HG02759 (cell line): ENCODE measurements at regions not wholly inside any gene's neighbourhood (a gene's known extent, or its start where the extent isn't known, plus 50 kb on each side); places are given as distances from the start of the nearest gene placed in this dataset.

Experiments
- ATAC-seq: cut with Tn5 transposase; IDR thresholded peaks from one replicate; pipeline ENCODE4 v1.9.1; 2021; ENCODE audit warnings: mild to moderate bottlenecking, moderate library complexity; ENCODE audit not compliant: unreplicated experiment

DNA sequence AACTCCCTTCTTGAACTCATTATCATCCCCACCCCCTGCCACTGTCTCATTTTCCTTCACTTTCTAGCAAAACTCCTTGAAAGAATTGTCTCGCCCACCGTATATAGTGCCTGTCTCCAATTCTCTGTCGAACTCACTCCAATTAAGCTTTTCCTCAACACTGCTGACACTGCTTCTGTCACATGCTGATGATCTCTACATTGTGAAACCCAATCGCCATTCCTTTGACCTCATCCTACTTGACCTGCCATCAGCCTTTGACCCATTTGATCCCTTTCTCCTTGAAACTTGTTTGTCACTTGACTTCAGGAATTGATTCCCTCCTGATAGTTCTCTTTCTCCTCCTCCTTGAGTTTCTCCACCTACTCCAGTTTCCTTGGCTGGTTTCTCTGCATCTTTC, 54.8 kb downstream of the CCDC71L start:
- ATAC-seq: no peak

DNA sequence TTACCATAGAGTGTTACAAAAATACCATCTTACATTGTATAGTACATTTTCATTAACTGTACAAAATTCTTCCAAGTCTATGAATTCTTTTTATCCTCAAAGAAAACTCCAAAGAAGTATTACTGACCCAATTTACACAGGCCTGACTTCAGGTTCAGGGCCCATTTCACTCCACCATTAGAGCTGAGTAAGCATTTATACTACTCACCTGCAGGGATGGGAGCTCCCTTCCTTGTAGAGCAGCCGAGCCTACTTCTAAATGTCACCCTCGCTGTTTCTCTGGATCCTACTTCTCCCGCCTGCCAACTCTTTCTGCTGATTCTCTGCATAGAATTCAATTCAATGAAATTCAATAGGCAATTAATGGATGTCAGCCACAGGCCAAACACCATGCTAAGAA, 56.0 kb downstream of the CCDC71L start:
- no peak for ATAC-seq

DNA sequence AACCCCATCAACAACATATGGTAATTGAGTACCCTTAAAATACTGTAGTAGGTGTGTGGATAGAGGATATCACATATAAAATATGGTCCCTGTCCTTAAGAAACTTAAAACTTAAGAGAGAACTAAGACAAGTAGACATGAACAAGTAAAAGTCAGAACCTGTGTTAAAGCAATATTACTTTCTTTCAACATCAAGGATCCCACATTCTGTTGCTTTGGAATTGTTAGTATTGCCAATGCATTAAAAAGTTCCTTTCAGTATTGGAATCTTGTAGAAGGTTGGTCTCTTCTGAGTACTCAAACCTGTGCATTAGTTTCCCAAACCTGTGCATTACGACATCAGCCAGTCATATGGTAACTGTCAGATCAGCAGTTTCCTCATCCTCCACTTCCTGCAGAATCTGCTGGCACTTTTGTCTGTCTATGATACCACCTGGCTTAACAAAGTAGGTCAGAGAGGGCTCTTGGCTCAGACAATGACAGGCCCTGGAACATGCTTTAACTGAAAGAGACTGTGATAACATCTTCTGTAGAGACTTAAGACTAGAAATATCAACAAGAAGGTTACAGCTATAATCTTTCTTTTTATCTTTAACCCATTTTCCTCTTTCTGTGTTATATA, 56.5 kb downstream of the CCDC71L start:
- no peak for ATAC-seq

DNA sequence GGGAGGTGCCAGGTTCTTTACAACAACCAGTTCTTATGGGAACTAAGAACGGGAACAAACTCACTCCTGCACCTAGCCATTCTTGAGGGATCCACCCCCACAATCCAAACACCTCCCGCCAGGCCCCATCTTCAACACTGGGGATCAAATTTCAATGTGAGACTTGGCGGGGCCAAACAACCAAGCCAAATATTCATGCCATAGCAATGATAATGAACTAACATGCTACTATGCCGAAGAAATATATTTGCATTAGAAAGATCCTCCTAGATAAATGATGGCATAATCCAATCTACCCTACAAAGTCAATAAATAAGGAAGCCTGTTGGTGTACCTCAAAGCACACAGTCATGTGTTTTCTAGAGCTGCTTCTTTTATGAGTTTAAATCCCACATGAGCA, 57.6 kb downstream of the CCDC71L start:
- no peak for ATAC-seq

DNA sequence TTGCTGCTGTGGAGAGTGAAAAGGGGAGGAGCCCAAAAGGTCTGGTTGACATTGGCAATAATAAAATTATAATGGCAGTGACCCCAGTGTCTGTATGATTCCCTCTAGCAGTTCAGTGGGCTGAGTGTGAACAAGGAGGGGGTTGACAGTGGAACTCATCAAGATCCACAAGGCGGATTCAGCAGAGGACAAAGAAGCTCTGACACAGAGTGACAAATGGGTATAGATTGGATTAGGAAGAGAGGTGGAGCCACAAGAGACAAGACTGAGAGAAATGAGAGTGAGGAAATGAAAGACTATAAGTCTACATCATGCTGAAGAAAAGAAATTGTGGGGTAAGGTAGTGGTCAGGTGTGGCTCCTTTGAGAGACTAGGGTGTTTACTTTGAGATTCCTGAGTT, 58.9 kb downstream of the CCDC71L start:
- no peak for ATAC-seq

DNA sequence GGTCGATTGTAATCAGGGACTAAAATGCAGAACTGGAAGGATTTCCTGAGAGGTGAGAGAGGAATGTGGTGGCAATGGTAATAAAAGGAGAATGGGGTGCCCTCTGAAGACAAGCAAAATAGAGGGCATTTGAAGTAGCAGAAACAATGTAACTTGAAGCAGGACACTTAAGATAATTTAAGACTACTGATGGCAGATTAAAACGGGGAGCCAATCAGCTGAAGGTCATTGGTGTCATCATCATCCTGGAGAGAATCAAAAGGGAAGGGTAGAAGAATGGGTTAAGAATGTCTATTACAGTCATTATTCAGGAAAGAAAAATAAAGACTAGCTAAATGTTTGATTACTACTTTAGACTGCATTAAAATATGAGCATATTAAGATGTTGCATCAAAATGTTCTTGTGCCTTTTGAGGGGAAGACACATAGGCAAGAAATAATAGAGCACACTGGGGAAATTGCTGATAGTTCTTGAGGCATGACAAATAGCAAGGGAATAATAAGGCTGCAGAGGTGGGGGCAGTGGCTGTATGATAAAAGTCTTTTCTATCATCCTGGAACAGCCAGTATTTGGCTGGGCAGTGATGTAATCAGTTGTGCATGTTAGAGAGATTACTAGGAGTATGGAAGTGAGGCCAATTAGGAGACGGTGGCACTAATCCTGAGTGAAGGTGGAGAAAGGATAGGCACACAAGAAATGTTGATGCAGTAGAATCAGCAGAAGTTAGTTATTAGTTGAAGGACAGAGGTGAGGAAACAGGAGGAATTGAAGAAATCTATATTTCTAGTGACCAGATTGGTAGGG, 60.2 kb downstream of the CCDC71L start:
- ATAC-seq: no peak

DNA sequence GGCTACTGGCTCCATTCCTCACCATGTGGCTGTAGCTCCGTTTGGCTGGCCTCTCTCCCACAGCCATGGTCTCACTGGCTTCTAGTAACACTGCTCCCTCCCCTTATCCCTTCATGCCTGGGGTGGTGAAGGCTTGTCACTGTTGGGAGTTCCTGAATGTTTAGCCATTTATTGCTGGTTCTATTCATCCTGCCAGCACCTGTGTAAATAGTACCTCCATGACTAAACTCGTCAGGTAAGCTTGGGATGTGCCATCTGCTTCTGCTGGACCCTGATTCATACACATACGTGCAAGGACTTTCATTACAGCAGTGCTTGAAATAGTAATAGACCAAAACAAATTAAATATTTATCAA, 61.6 kb downstream of the CCDC71L start:
- ATAC-seq: no peak

DNA sequence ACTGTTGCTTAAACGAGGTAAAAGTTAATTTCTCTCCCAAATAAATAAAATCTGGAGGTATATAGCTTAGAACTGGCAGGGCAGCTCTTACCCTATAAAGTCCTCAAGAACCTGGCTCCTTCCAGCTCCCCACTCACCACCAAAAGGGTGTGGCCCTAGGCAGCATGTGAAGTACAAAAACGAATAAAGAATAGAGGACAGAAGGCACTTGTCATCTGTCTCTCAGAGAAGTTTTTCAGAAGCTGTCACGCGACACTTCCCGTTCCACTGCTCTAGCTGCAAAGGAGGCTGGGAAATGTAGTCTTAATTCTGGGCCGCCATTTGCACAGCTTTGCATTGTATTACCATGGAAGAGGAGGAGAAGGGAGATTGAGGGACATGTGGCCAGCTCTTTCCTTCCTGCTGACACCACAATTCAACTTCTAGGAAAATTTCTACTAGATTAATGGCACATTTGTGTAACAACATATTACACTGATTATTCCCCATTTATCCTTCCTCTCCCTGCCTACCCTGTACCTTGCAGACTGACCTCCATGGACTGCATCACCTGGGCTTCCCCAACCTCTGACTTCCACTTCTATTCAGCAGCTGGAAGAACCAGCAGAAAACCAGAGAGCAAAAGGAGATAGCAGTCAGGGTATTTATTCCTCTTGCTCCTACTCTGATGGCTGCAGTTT, 62.2 kb downstream of the CCDC71L start:
- ATAC-seq: peak; percentile 99

DNA sequence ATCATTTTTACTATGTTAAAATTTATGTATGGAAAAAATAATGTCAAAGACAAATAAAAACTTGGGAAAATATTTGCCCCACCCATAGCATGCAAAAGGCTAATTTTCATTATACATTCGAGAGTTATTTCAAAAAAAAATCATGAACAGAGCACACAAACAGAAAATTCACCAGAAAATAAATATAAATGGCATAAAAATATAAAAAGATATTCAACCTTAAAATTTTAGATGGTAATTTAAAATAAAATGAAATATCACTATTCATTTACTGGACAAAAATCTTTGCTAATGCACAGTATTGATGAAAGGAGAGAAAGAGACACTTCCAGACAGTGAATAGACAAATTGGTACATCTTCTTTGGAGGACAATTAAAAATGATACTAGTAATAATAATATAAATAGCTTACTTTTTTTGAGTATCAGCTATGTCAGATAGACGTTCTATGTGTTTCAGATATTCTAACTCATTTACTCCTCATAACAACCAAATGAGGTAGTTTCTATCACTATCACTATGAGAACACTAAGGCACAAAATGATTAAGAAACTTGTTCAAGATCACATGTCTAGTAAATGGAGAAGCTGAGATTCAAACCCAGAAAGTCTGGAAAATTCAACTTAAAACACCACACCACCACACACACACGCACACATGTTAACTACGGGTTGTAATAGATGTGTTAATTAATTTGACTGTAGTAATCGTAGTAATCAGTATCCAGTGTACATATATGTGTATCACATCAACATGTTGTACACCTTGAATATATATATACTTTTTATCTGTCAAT, 63.0 kb downstream of the CCDC71L start:
- ATAC-seq: no peak

DNA sequence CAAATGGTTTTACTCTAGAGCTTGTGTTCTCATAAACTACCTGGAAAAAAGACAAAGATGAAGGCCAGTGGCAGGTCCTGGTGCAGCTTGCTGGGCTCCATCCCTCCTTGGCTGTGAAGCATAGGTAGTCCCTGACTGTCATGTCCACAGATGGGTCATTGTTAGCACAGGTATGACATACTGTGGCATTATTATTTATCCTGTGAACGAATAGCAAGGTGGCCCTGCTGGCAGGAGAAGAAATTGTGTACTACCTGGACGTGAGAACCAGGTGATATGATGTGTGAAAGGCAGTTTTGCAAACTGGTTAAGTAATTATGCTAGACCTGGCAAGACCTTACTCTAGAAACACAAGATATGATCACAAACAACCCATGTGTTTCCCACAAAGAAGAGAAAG, 63.9 kb downstream of the CCDC71L start:
- no peak for ATAC-seq

DNA sequence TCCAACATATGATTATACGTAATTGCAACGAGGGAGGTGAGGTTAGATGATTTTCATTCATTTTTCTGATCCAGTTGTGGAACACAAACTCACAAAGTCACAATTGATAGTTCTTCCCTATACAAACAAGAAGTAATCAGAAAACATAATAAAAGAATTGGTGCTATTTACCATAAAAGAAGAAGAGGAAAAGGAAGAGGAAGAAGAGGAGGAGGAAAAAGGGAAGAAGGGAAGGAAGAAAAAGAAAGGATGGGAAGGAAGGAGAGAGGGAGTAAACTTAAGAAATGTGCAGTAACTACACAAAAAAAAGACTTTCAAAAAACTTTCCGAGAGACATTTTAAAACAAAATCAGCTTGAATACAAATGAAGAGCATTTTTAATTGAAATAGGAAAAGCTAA, 65.0 kb downstream of the CCDC71L start:
- no peak for ATAC-seq

DNA sequence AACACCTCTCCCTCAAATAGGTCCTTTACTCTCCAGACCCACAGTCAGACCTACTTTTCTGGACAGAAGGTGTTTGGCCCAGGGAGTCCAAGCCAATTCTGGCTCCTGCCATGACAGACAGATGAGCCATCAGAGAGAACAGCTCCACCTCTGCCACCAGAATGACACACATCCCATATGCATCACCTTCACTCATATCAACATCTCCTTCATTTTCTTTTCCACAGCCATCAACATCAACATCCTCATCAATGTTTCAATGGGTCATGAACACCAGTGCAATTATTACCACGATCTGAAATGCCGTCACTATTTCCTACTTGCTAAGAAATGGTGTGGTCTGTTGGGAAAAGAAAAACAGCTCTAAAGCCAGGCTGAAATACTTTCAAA, 67.9 kb downstream of the CCDC71L start:
- ATAC-seq: no peak

DNA sequence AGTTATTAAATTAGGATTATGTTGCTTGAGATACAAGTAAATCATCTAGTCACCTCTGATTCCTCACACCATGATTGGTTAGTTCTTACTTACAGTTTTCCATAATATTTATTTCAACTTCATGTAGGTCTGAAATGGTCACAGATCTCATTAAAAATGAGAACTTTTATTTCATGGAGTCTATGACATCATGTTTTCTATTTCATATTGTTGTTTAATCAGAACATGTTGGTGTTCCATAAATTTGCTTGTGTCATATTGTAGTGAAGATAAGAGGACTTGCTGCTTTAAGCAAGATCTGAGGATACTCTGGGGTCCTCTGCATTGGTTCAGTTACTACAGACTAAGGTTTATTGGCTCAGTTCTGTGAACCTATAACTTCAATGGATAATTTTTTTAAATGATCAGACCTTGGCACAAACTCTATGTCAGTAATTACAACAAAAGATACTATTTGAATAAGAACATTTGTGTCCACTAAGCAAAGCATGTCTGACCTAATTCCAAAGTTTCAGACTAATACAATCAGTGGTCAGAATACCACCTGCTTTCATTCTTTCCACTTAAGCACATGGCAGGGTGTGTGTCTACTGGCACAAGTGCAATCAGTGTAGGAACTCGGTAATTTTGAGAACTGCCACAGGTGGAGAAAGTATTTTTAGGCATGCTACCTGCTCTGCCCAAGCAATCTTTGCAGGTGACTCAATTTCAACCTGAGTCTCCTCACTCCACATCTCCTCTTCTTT, 68.5 kb downstream of the CCDC71L start:
- no peak for ATAC-seq

DNA sequence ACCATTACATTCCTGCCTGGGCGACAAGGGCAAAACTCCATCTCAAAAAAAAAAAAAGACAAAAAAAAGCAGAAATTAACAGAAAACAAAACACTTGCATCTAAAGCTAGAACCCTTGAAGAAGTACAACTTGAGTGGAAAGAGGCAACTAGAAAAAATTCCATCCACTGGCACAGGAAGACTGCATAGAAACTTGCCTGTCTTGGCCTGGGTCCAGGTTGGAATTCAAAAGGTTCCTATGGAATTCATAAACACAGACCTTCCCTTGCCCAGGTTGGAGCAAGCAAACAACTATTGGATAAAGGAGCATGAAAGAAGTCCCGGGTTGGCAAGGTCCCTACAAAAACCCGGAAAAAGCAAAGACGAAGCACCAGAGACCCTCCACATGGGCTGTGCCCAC, 69.8 kb downstream of the CCDC71L start:
- no peak for ATAC-seq

DNA sequence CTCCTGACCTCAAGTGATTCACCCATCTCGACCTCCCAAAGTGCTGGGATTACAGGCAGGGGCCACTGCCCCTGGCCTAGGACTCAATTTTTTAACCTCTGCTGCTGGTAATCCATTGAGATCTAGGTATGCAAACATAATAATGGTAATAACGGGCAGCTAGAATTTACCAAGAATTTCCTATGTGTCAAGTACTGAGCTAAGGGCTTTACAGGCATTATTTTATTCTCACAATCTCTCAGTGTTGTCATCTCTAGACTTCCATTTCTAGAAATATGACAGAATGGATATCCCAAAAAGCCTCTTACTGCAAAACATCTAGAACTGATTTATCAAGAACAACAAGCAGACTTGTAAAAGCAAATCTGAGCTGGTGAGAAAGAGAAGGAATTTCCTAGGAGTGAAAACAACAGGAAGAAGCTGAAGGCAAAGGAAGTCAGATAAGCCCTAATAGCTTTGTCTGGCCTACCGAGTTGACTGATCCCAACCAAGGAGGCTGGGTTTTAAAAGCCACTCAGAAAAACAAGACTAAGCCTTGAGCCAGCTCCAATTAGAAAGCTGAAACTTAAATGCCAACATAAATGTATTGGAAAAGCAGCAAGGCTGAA, 70.6 kb downstream of the CCDC71L start:
- no peak for ATAC-seq

DNA sequence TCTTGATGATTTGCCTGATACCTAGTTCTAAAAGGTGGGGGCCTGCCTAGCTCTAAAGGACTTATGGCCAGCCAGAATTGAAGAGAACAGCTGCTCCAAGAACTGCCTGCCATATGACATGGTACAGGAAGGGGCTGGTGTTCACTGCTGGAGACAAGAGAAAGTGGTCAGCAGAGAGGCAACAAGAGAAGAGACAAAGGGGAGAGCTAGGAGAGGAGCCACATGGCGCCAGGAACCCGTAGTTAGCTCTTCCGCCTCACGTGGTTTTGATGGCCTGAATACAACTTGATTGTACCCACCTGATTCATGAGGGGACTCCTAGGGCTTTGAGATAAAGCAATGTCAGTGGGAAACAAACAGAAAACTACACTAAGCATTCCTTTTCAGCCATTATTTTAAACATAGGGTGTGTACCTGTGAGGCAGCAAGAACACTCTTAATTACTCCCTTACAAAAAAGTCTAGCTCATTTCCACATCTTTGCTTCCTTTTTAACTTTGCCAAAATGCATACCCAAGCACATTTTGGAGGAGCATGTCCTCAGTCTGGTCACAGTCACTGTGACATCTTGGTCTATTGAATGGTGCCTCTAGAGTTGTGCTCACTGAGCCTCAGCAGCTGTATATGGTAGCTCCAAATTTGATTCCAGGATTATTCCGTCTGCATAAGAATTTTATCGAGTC, 71.6 kb downstream of the CCDC71L start:
- ATAC-seq: no peak

DNA sequence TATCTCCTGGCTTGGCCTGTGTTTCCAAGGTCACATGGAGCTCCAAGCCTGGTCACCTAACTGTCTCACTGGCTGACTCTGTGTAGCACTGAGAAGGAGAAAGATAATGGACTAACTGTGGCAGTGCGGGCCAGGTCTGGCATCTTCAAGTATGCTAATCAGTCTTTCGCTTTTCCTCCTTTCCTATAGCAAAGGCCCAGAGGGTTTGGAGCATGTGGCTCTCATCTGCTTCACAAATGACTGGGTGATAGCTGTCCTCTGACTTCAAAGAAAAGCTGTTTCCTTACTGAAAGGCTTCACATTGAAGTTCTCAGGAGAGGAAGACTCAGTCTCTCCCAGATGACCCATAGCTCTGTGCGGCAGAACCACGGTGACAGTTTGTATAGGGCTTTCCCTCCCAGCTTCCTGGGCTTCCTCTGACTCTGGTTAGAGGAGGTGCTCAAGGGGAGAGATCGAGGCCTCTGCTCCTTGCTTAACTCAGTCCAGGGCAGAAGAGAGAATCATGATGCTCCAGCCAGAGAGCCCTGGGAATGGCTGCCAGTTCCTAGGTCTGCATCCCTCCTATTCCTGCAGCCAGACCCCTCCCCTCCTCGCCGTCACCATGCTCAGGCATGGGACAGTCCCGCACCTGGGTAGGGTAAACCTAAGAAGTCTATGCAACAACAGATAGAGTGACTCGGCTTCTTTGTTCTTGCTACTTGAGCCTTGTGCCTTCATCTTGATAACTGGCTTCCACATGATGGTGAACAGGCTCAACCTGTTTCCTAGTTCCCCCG, 72.3 kb downstream of the CCDC71L start:
- ATAC-seq: no peak

DNA sequence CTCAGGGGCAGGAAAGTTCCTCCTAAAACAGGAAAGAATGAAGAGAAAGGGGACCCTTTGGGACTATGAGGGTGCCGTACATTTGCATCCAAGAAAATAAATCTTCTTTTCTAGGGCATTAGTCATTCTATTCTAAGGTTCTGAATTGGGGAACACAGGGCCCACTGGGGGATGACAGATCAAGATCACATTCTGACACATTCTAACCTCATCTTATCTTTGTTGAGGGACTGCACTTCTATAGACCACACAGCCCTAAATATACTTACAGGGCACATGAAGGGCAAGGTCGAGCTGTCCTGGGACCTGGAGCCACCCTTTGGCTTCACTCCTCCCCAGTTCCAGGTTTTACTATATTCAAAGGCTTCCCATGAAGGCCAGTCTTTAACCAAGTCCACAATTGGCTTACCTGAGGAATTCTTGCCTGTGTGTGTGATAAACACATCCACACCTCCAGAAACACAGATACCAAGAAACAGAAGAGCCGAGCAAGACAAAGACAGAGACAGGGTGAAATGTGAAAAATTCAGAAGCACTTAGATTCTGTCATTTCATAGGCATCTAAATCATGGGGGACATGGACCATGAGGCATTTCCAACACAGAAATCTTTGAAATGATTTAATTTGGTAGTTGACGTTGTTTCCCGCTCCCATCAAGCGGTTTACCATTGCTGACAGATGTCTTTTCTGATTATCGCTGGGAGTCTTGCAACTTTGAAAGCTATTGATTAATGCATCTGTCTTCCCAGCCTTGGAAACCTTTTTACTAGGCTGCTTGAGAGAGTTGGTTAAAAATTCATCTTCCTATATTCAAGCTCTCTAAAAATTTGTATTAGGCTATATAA, 75.8 kb downstream of the CCDC71L start:
- ATAC-seq: no peak
